ENCODE measurements at regions not wholly inside any gene's neighbourhood (a gene's known extent, or its start where the extent isn't known, plus 50 kb on each side); places are given as distances from the start of the nearest gene placed in this dataset.

DNA sequence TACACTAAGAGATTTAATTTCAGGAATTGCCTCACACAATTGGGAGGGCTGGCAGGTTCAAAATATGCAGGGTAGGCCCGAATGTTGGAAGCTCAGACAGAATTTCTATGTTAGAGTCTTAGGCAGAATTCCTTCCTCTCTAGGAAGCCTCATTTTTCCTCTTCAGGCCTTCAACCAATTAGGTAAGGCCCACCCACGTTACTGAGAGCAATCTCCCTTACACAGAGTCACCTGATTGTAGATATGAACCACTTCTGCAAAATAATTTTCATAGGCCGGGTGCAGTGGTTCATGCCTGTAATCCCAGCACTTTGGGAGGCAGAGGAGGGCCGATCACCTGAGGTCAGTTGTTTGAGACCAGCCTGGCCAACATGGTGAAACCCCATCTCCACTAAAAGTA is 50.2 kb upstream of the HIVEP1 start:
- peaks cover 6% of the 10 kb centered on the region; the same call in 1 of the 2 replicates for H3K4me1 ChIP-seq (ENCODE audit: control insufficient read depth, insufficient read depth, low read length)
- no peaks in the 10 kb centered on the region for H3K9me3 ChIP-seq (ENCODE audit: control insufficient read depth, insufficient read depth, low read depth, low read length)
- no peak overlapping the region for H3K27ac ChIP-seq (ENCODE audit: low read depth, low read length)
- no peak overlapping the region for H3K4me3 ChIP-seq (ENCODE audit: low read depth, low read length)
- no peaks in the 10 kb centered on the region for H3K36me3 ChIP-seq (ENCODE audit: control insufficient read depth, insufficient read depth, low read length)
- no peaks in the 10 kb centered on the region for H3K27me3 ChIP-seq (ENCODE audit: control insufficient read depth, insufficient read depth, low read length)
- no peak overlapping the region for H3K9ac ChIP-seq (ENCODE audit: low read length)

DNA sequence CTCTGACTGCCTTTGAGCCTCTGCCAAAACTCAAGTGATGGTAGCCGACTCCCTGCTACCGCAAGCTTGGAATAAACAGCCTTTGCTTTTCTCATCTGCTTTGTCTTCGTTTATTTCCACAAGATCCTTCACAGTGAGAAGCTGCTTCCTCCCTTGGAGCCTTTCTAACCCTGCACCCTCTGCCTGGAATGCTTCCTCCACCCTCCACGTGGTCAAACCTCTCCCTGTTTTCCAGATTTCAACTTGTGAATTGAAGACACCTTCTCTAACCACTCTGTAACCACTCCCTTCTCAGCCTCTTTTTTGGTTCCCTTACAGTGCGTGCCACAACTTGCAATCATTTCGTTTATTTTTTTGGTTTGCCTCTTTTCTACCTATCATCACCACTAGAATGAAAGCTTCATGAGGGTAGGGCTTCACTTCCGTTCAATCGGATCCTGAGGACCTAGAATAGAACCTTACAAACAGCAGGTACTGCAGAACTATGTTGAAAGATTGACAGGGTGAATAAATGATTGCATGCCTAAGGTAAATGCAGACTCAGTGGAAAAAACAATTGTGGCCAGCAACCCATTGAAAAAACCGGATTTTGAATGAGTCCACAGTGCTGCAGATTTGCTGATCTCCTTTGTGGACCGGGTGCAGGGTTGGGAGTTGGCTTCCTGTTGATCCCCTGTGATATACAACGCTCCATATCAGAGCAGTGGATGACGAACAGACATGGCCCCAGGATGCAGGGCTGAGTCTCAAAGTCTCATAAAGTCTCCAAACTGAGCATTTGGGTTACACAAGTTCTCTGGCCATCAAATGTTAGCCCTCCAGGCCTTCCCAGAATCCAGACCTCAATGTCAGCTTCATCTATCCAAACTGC is 51.0 kb upstream of the HIVEP1 start:
- no peak overlapping the region for H3K4me3 ChIP-seq (ENCODE audit: low read depth, low read length)

DNA sequence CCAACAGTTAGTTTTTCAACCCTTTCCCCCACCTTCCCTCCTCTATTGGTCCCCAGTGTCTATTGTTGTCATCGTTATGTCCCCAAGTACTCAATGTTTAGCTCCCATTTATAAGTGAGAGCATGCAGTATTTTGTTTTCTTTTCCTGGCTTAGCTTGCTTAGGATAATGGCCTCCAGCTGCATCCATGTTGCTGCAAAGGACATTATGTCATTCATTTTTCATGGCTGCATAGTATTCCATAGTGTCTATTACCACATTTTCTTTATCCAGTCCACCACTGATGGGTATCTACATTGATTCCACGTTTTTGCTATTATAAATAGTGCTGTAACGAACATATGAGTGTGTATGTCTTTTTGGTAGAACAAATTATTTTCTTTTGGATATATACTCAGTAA is 55.3 kb upstream of the HIVEP1 start:
- H3K4me3 ChIP-seq (ENCODE audit: low read depth, low read length): no peak overlapping the region
- no peak overlapping the region for H3K27ac ChIP-seq (ENCODE audit: low read depth, low read length)
- H3K9me3 ChIP-seq (ENCODE audit: control insufficient read depth, insufficient read depth, low read depth, low read length): no peaks in the 10 kb centered on the region
- no peaks in the 10 kb centered on the region for H3K36me3 ChIP-seq (ENCODE audit: control insufficient read depth, insufficient read depth, low read length)
- H3K27me3 ChIP-seq (ENCODE audit: control insufficient read depth, insufficient read depth, low read length): no peaks in the 10 kb centered on the region
- H3K9ac ChIP-seq (ENCODE audit: low read length): no peak overlapping the region
- H3K4me1 ChIP-seq (ENCODE audit: control insufficient read depth, insufficient read depth, low read length): no peaks in the 10 kb centered on the region

More for the DNA sequence above, 51.0 kb upstream of the HIVEP1 start:
- Histone ChIP-seq H3K4me1 (ENCODE audit: control insufficient read depth, insufficient read depth, low read length) (peaks cover 6% of the 10 kb centered on the region; the same call in 1 of the 2 replicates), H3K27ac (ENCODE audit: low read depth, low read length) (no peak overlapping the region), H3K27me3 (ENCODE audit: control insufficient read depth, insufficient read depth, low read length) (no peaks in the 10 kb centered on the region), H3K9me3 (ENCODE audit: control insufficient read depth, insufficient read depth, low read depth, low read length) (no peaks in the 10 kb centered on the region), H3K36me3 (ENCODE audit: control insufficient read depth, insufficient read depth, low read length) (no peaks in the 10 kb centered on the region), H3K9ac (ENCODE audit: low read length) (no peak overlapping the region)

GRCh38 chr6:11953641-11954040 is 58.5 kb upstream of the HIVEP1 start:
- no peak overlapping the region for H3K9ac ChIP-seq (ENCODE audit: low read length)
- no peaks in the 10 kb centered on the region; the same call in 1 of the 2 replicates for H3K9me3 ChIP-seq (ENCODE audit: control insufficient read depth, insufficient read depth, low read depth, low read length)
- no peaks in the 10 kb centered on the region for H3K27me3 ChIP-seq (ENCODE audit: control insufficient read depth, insufficient read depth, low read length)
- no peaks in the 10 kb centered on the region for H3K4me1 ChIP-seq (ENCODE audit: control insufficient read depth, insufficient read depth, low read length)
- H3K36me3 ChIP-seq (ENCODE audit: control insufficient read depth, insufficient read depth, low read length): no peaks in the 10 kb centered on the region
- no peak overlapping the region for H3K4me3 ChIP-seq (ENCODE audit: low read depth, low read length)
- no peak overlapping the region for H3K27ac ChIP-seq (ENCODE audit: low read depth, low read length)

DNA sequence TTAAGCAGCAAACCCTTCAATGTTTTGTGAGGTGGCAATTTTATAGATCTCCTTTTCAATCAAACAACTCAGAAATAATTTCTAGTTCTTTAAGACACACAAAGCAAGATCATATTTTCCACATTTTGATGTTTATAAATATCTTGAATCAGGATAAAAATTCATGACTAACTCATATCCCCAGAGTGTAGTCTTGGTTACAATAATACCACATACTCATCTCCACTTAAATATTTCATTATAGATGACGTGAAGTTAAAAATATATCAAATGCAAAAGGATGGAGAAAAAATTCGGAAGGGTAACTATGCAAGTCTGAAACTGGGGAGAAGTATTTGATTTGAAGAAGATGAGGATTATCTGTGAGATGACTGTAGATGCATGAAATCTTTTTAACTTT is 59.8 kb upstream of the HIVEP1 start:
- Histone ChIP-seq H3K9me3 (ENCODE audit: control insufficient read depth, insufficient read depth, low read depth, low read length) (no peaks in the 10 kb centered on the region; the same call in 1 of the 2 replicates), H3K27ac (ENCODE audit: low read depth, low read length) (no peak overlapping the region), H3K4me3 (ENCODE audit: low read depth, low read length) (no peak overlapping the region), H3K9ac (ENCODE audit: low read length) (no peak overlapping the region), H3K4me1 (ENCODE audit: control insufficient read depth, insufficient read depth, low read length) (no peaks in the 10 kb centered on the region), H3K27me3 (ENCODE audit: control insufficient read depth, insufficient read depth, low read length) (no peaks in the 10 kb centered on the region), H3K36me3 (ENCODE audit: control insufficient read depth, insufficient read depth, low read length) (no peaks in the 10 kb centered on the region)

DNA sequence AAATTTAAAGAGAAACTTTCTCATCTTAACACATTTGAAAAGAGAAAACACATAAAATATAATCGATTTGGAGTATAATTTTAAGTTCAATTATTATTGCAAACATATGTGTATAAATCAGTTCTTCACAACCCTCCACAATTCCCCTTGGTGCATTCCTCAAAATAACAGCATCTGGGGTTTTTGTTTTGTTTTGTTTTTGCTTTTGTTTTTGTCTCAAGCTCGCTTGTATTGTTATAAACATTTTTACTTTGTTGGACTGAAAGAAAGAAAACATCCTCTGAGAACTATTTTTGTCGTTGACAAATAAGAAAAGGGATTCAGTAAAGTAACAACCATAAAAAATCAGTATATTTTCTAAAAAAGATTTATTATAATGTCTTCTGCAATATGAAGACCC is 60.2 kb upstream of the HIVEP1 start:
- Histone ChIP-seq H3K36me3 (ENCODE audit: control insufficient read depth, insufficient read depth, low read length) (no peaks in the 10 kb centered on the region), H3K27me3 (ENCODE audit: control insufficient read depth, insufficient read depth, low read length) (no peaks in the 10 kb centered on the region), H3K4me1 (ENCODE audit: control insufficient read depth, insufficient read depth, low read length) (no peaks in the 10 kb centered on the region), H3K4me3 (ENCODE audit: low read depth, low read length) (no peak overlapping the region), H3K27ac (ENCODE audit: low read depth, low read length) (no peak overlapping the region), H3K9ac (ENCODE audit: low read length) (no peak overlapping the region), H3K9me3 (ENCODE audit: control insufficient read depth, insufficient read depth, low read depth, low read length) (no peaks in the 10 kb centered on the region; the same call in 1 of the 2 replicates)

- Histone ChIP-seq H3K9me3 (ENCODE audit: control insufficient read depth, insufficient read depth, low read depth, low read length) (no peaks in the 10 kb centered on the region; the same call in 1 of the 2 replicates), H3K36me3 (ENCODE audit: control insufficient read depth, insufficient read depth, low read length) (no peaks in the 10 kb centered on the region), H3K27ac (ENCODE audit: low read depth, low read length) (no peak overlapping the region), H3K4me3 (ENCODE audit: low read depth, low read length) (no peak overlapping the region), H3K9ac (ENCODE audit: low read length) (no peak overlapping the region), H3K27me3 (ENCODE audit: control insufficient read depth, insufficient read depth, low read length) (no peaks in the 10 kb centered on the region), H3K4me1 (ENCODE audit: control insufficient read depth, insufficient read depth, low read length) (no peaks in the 10 kb centered on the region)
Observed at GRCh38 chr6:11950109-11950508, 62.0 kb upstream of the HIVEP1 start.

DNA sequence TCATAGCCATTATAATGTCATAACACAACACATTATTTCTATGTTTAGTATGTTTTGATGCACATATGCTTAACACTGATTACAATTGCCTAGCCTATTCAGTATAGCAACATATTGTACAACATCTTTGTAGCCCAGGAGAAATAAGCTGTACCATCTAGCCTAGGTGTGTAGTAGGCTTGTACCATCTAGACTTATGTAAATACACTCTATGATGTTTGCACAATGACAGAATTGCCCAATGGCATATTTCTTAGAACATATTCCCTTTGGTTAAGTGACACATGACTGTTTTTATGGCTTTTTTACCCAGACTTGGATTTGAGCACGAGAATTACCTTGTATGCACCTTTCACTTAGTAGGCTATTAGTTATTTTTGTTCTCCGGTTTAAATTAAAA is 64.5 kb upstream of the HIVEP1 start:
- H3K9ac ChIP-seq (ENCODE audit: low read length): no peak overlapping the region
- H3K27me3 ChIP-seq (ENCODE audit: control insufficient read depth, insufficient read depth, low read length): no peaks in the 10 kb centered on the region
- H3K27ac ChIP-seq (ENCODE audit: low read depth, low read length): no peak overlapping the region
- no peaks in the 10 kb centered on the region for H3K4me1 ChIP-seq (ENCODE audit: control insufficient read depth, insufficient read depth, low read length)
- H3K9me3 ChIP-seq (ENCODE audit: control insufficient read depth, insufficient read depth, low read depth, low read length): no peaks in the 10 kb centered on the region; the same call in 1 of the 2 replicates
- H3K36me3 ChIP-seq (ENCODE audit: control insufficient read depth, insufficient read depth, low read length): no peaks in the 10 kb centered on the region
- no peak overlapping the region for H3K4me3 ChIP-seq (ENCODE audit: low read depth, low read length)

- Histone ChIP-seq H3K4me3 (ENCODE audit: low read depth, low read length) (no peak overlapping the region), H3K27ac (ENCODE audit: low read depth, low read length) (no peak overlapping the region), H3K9me3 (ENCODE audit: control insufficient read depth, insufficient read depth, low read depth, low read length) (no peaks in the 10 kb centered on the region; the same call in 1 of the 2 replicates), H3K9ac (ENCODE audit: low read length) (no peak overlapping the region), H3K36me3 (ENCODE audit: control insufficient read depth, insufficient read depth, low read length) (no peaks in the 10 kb centered on the region), H3K27me3 (ENCODE audit: control insufficient read depth, insufficient read depth, low read length) (no peaks in the 10 kb centered on the region), H3K4me1 (ENCODE audit: control insufficient read depth, insufficient read depth, low read length) (no peaks in the 10 kb centered on the region)
Observed at GRCh38 chr6:11947063-11947462, 65.0 kb upstream of the HIVEP1 start.

GRCh38 chr6:11944111-11944510 is 68.0 kb upstream of the HIVEP1 start:
- H3K4me3 ChIP-seq (ENCODE audit: low read depth, low read length): no peak overlapping the region
- H3K27ac ChIP-seq (ENCODE audit: low read depth, low read length): no peak overlapping the region
- no peak overlapping the region for H3K9ac ChIP-seq (ENCODE audit: low read length)
- H3K4me1 ChIP-seq (ENCODE audit: control insufficient read depth, insufficient read depth, low read length): no peaks in the 10 kb centered on the region
- no peaks in the 10 kb centered on the region for H3K27me3 ChIP-seq (ENCODE audit: control insufficient read depth, insufficient read depth, low read length)
- no peaks in the 10 kb centered on the region for H3K9me3 ChIP-seq (ENCODE audit: control insufficient read depth, insufficient read depth, low read depth, low read length)
- no peaks in the 10 kb centered on the region for H3K36me3 ChIP-seq (ENCODE audit: control insufficient read depth, insufficient read depth, low read length)

DNA sequence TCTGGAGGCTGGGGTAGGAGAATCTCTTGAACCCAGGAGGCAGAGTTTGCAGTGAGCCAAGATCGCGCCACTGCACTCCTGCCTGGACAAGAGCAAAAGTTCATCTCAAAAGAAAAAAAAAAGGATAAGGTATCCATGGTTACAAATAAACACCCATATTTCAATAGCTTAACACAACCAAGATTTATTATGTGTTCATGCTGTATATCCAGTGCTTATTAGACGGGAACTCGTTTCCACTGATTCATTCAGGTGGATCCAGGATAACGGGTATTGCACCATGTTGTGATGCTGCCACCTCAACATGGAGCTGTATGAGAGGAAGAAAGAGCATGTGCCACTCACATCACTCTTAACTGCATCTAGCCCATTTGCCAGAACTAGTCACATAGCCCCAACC is 69.1 kb upstream of the HIVEP1 start:
- Histone ChIP-seq H3K9me3 (ENCODE audit: control insufficient read depth, insufficient read depth, low read depth, low read length) (no peaks in the 10 kb centered on the region), H3K4me3 (ENCODE audit: low read depth, low read length) (no peak overlapping the region), H3K9ac (ENCODE audit: low read length) (no peak overlapping the region), H3K27ac (ENCODE audit: low read depth, low read length) (no peak overlapping the region), H3K4me1 (ENCODE audit: control insufficient read depth, insufficient read depth, low read length) (peaks cover 5% of the 10 kb centered on the region; the same call in 1 of the 2 replicates), H3K36me3 (ENCODE audit: control insufficient read depth, insufficient read depth, low read length) (no peaks in the 10 kb centered on the region), H3K27me3 (ENCODE audit: control insufficient read depth, insufficient read depth, low read length) (no peaks in the 10 kb centered on the region)
